ENCODE measurements at regions not wholly inside any gene's neighbourhood (a gene's known extent, or its start where the extent isn't known, plus 50 kb on each side); places are given as distances from the start of the nearest gene placed in this dataset.

- Histone ChIP-seq H3K27ac (ENCODE audit: extremely low read depth, low read depth, low read length) (no peak overlapping the region), H3K4me3 (ENCODE audit: low read depth, low read length) (no peak overlapping the region), H3K9me3 (ENCODE audit: control insufficient read depth, insufficient read depth, low read depth, low read length) (no peaks in the 10 kb centered on the region), H3K36me3 (ENCODE audit: control insufficient read depth in 2 of 2, insufficient read depth in 1 of 2, low read length in 2 of 2) (no peaks in the 10 kb centered on the region), H3K4me1 (ENCODE audit: control insufficient read depth, insufficient read depth, low read length) (no peaks in the 10 kb centered on the region)
- ChIA-PET POLR2A (no interaction called here), CTCF (no interaction called here)
- TF ChIP-seq ZNF529 (tag by site-specific recombination; IDR thresholded peaks at IDR 0.05; ENCODE audit: insufficient replicate concordance) (no peak), GLIS1 (tag by site-specific recombination; IDR thresholded peaks at IDR 0.05) (no peak), ZFP69B (tag by site-specific recombination; IDR thresholded peaks at IDR 0.05) (no peak), ZFHX2 (tag by site-specific recombination; conservative IDR thresholded peaks at IDR 0.05) (no peak), ZNF654 (tag by site-specific recombination; IDR thresholded peaks at IDR 0.05; ENCODE audit: low read depth) (no peak), GFI1B (tag by site-specific recombination; IDR thresholded peaks at IDR 0.05) (no peak), ZNF2 (tag by site-specific recombination; IDR thresholded peaks at IDR 0.05) (no peak), OSR2 (tag by site-specific recombination; IDR thresholded peaks at IDR 0.05) (no peak), ZNF558 (tag by site-specific recombination; IDR thresholded peaks at IDR 0.05) (no peak), ZNF140 (tag by site-specific recombination; IDR thresholded peaks at IDR 0.05) (no peak), ZNF274 (IDR thresholded peaks at IDR 0.05; ENCODE audit: low read length) (no peak), ZNF274 (tag by site-specific recombination; IDR thresholded peaks at IDR 0.05; ENCODE audit: borderline replicate concordance) (no peak), ZNF777 (tag by site-specific recombination; IDR thresholded peaks at IDR 0.05; ENCODE audit: borderline replicate concordance) (no peak), ZNF211 (tag by site-specific recombination; IDR thresholded peaks at IDR 0.05; ENCODE audit: low read depth) (no peak), ZNF23 (tag by site-specific recombination; IDR thresholded peaks at IDR 0.05; ENCODE audit: borderline replicate concordance) (no peak)
Measured at GRCh38 chr2:109699646-109700045, 85.5 kb downstream of the SOWAHC start.

- TF ChIP-seq SCRT1 (tag by site-specific recombination; IDR thresholded peaks at IDR 0.05; ENCODE audit: borderline replicate concordance), result peak; percentile 81
- no peak for TF ChIP-seq ZNF2 (tag by site-specific recombination; IDR thresholded peaks at IDR 0.05)
- TF ChIP-seq EGR2 (tag by site-specific recombination; IDR thresholded peaks at IDR 0.05; ENCODE audit: low read depth), result 0 out of 2 replicates have a peak, but pooled peaks have one; percentile 18
- peak; percentile 85 for TF ChIP-seq SCRT2 (tag by site-specific recombination; IDR thresholded peaks at IDR 0.05)
- TF ChIP-seq ZBTB48 (tag by site-specific recombination; IDR thresholded peaks at IDR 0.05), result no peak
- TF ChIP-seq ZNF174 (tag by site-specific recombination; IDR thresholded peaks at IDR 0.05), result no peak
- 0 out of 2 replicates have a peak, but pooled peaks have one; percentile 28 for TF ChIP-seq ZFHX2 (tag by site-specific recombination; conservative IDR thresholded peaks at IDR 0.05)
- TF ChIP-seq YY2 (tag by site-specific recombination; IDR thresholded peaks at IDR 0.05), result no peak
- no peak overlapping the region for H3K27ac ChIP-seq (ENCODE audit: extremely low read depth, low read depth, low read length)
- no peak overlapping the region for H3K4me3 ChIP-seq (ENCODE audit: low read depth, low read length)
- no peaks in the 10 kb centered on the region for H3K9me3 ChIP-seq (ENCODE audit: control insufficient read depth, insufficient read depth, low read depth, low read length)
- CTCF ChIA-PET, result interaction anchor here (1.2 kb wide), 1 partner anchor 184 kb away, joined by 3 read pairs; no protein-coding TSS in a partner anchor
- POLR2A ChIA-PET, result no interaction called here
- H3K36me3 ChIP-seq (ENCODE audit: control insufficient read depth in 2 of 2, insufficient read depth in 1 of 2, low read length in 2 of 2), result no peaks in the 10 kb centered on the region
- H3K4me1 ChIP-seq (ENCODE audit: control insufficient read depth, insufficient read depth, low read length), result no peaks in the 10 kb centered on the region
Measured at GRCh38 chr2:109700680-109701274, 86.6 kb downstream of the SOWAHC start.

GRCh38 chr2:109701362-109701761 lies 87.2 kb downstream of the SOWAHC start:
- no peak for TF ChIP-seq ZNF302 (tag by site-specific recombination; IDR thresholded peaks at IDR 0.05; ENCODE audit: low read depth)
- TF ChIP-seq PRDM2 (tag by site-specific recombination; IDR thresholded peaks at IDR 0.05; ENCODE audit: borderline replicate concordance), result no peak
- CTCF ChIA-PET, result interaction anchor here (1.2 to 1.5 kb wide), 2 partner anchors 155 to 184 kb away, joined by 3 to 6 read pairs; no protein-coding TSS in a partner anchor
- Histone ChIP-seq H3K27ac (ENCODE audit: extremely low read depth, low read depth, low read length) (no peak overlapping the region), H3K9me3 (ENCODE audit: control insufficient read depth, insufficient read depth, low read depth, low read length) (no peaks in the 10 kb centered on the region), H3K4me3 (ENCODE audit: low read depth, low read length) (no peak overlapping the region), H3K4me1 (ENCODE audit: control insufficient read depth, insufficient read depth, low read length) (no peaks in the 10 kb centered on the region), H3K36me3 (ENCODE audit: control insufficient read depth in 2 of 2, insufficient read depth in 1 of 2, low read length in 2 of 2) (no peaks in the 10 kb centered on the region)
- POLR2A ChIA-PET, result no interaction called here

Measured in HEK293 (cell line).